Ascending aorta (tissue), 2 donors: ENCODE measurements at regions not wholly inside any gene's neighbourhood (a gene's known extent, or its start where the extent isn't known, plus 50 kb on each side); places are given as distances from the start of the nearest gene placed in this dataset.

ENCODE experiments used
- DNase-seq, 2 donors: peaks; one replicate each; pipeline ENCODE4 v3.0.0-alpha.2; 2019; ENCODE audit warnings: low spot score in 2 of 2
- H3K27ac ChIP-seq, 2 donors: fragments of 200-600 bp; sonication (generic); one replicate each; pipeline ENCODE4 v1.5.1; 2016 to 2017; ENCODE audit warnings: mild to moderate bottlenecking in 1 of 2
- H3K27me3 ChIP-seq: fragments of 200-600 bp; sonication (generic); one replicate; pipeline ENCODE4 v1.5.1; 2017
- H3K36me3 ChIP-seq, 2 donors: fragments of 200-600 bp; sonication (generic); one replicate each; pipeline ENCODE4 v1.5.1; 2016
- H3K4me1 ChIP-seq, 2 donors: fragments of 200-600 bp; sonication (generic); one replicate each; pipeline ENCODE4 v1.5.1; 2016 to 2017; ENCODE audit warnings: mild to moderate bottlenecking in 1 of 2
- H3K4me3 ChIP-seq, 2 donors: fragments of 200-600 bp; sonication (generic); one replicate each; pipeline ENCODE4 v1.5.1; 2016 to 2017; ENCODE audit warnings: mild to moderate bottlenecking in 1 of 2
- H3K9me3 ChIP-seq, 2 donors: fragments of 200-600 bp; sonication (generic); one replicate each; pipeline ENCODE4 v1.5.1; 2016
- CTCF ChIP-seq, 3 experiments: fragments of 200-600 bp in 2 of 3; fragments of 450-650 bp in 1 of 3; sonication (generic) in 2 of 3; IDR thresholded peaks; one replicate each; pipeline ENCODE4 v1.5.1; 2016 to 2019; ENCODE audit warnings: antibody characterized with exemption in 3 of 3, mild to moderate bottlenecking in 1 of 3, moderate library complexity in 1 of 3
- intact Hi-C: fragments of 100-400 bp; cut with DNase I; formaldehyde crosslinking; loops from one replicate; pipeline ENCODE4 v1.15.1; 2023

- DNase-seq, result no peak
- Histone ChIP-seq H3K9me3 (peaks cover 0 to 8% of the 10 kb centered on the region in 2 donors), H3K36me3 (no peaks in the 10 kb centered on the region), H3K27me3 (no peaks in the 10 kb centered on the region), H3K4me1 (peaks cover 0 to 6% of the 10 kb centered on the region in 2 donors), H3K27ac (peak overlapping the region in 1 of 2 donors; percentile 36), H3K4me3 (no peak overlapping the region)
- intact Hi-C loops, result no loop called here
- no peak for TF ChIP-seq CTCF (IDR thresholded peaks at IDR 0.05)
Measured at GRCh38 chr11:95660038-95660437, 129.5 kb downstream of the FAM76B start.

GRCh38 chr11:95659088-95659487 is 130.5 kb downstream of the FAM76B start:
- Histone ChIP-seq H3K9me3 (peaks cover 0 to 8% of the 10 kb centered on the region in 2 donors), H3K4me3 (no peak overlapping the region), H3K27ac (no peak overlapping the region), H3K36me3 (no peaks in the 10 kb centered on the region), H3K27me3 (no peaks in the 10 kb centered on the region), H3K4me1 (peaks cover 0 to 6% of the 10 kb centered on the region in 2 donors)
- no peak for DNase-seq
- TF ChIP-seq CTCF (IDR thresholded peaks at IDR 0.05), result no peak
- intact Hi-C loops, result no loop called here

GRCh38 chr11:95655536-95655935 is 134.0 kb downstream of the FAM76B start:
- no peaks in the 10 kb centered on the region for H3K9me3 ChIP-seq
- no peaks in the 10 kb centered on the region for H3K36me3 ChIP-seq
- no peak overlapping the region for H3K4me3 ChIP-seq
- no peak for TF ChIP-seq CTCF (IDR thresholded peaks at IDR 0.05)
- intact Hi-C loops, result no loop called here
- no peaks in the 10 kb centered on the region for H3K27me3 ChIP-seq
- no peak overlapping the region for H3K27ac ChIP-seq
- DNase-seq, result no peak
- H3K4me1 ChIP-seq, result peaks cover 0 to 6% of the 10 kb centered on the region in 2 donors

- H3K27me3 ChIP-seq, result no peaks in the 10 kb centered on the region
- H3K27ac ChIP-seq, result no peak overlapping the region
- intact Hi-C loops, result no loop called here
- DNase-seq, result no peak
- TF ChIP-seq CTCF (IDR thresholded peaks at IDR 0.05), result no peak
- no peak overlapping the region for H3K4me3 ChIP-seq
- peaks cover 0 to under 1% of the 10 kb centered on the region in 2 donors for H3K4me1 ChIP-seq
- H3K36me3 ChIP-seq, result no peaks in the 10 kb centered on the region
- H3K9me3 ChIP-seq, result no peaks in the 10 kb centered on the region
Measured at GRCh38 chr11:95653680-95654079, 135.9 kb downstream of the FAM76B start.

GRCh38 chr11:95653099-95653498 is 136.5 kb downstream of the FAM76B start:
- Histone ChIP-seq H3K9me3 (no peaks in the 10 kb centered on the region), H3K4me3 (no peak overlapping the region), H3K36me3 (no peaks in the 10 kb centered on the region), H3K27me3 (no peaks in the 10 kb centered on the region), H3K4me1 (peaks cover 0 to 7% of the 10 kb centered on the region in 2 donors), H3K27ac (no peak overlapping the region)
- DNase-seq, result no peak
- TF ChIP-seq CTCF (IDR thresholded peaks at IDR 0.05), result no peak
- intact Hi-C loops, result no loop called here

- TF ChIP-seq CTCF (IDR thresholded peaks at IDR 0.05), result no peak
- H3K36me3 ChIP-seq, result no peaks in the 10 kb centered on the region
- H3K4me3 ChIP-seq, result no peak overlapping the region
- intact Hi-C loops, result no loop called here
- H3K27me3 ChIP-seq, result no peaks in the 10 kb centered on the region
- no peak overlapping the region for H3K27ac ChIP-seq
- no peak for DNase-seq
- peaks cover 2 to 13% of the 10 kb centered on the region in 2 donors for H3K4me1 ChIP-seq
- H3K9me3 ChIP-seq, result no peaks in the 10 kb centered on the region
Measured at GRCh38 chr11:95652002-95652472, 137.5 kb downstream of the FAM76B start.
